Hematopoietic multipotent progenitor cell (in vitro differentiated cells): ENCODE measurements at regions not wholly inside any gene's neighbourhood (a gene's known extent, or its start where the extent isn't known, plus 50 kb on each side); places are given as distances from the start of the nearest gene placed in this dataset.
A peak's percentile ranks its signal among the peaks of the same experiment; 100 is the strongest.

ENCODE experiments used
- DNase-seq, 3 donors: peaks; one replicate each; pipeline ENCODE4 v3.0.0-alpha.2; 2011 to 2015; ENCODE audit warnings: low read depth in 2 of 3, low spot score in 2 of 3

- DNase-seq, result no peak
These were observed 361.7 kb upstream of the MYT1L start for GRCh38 chr2:2692599-2693389.

DNA sequence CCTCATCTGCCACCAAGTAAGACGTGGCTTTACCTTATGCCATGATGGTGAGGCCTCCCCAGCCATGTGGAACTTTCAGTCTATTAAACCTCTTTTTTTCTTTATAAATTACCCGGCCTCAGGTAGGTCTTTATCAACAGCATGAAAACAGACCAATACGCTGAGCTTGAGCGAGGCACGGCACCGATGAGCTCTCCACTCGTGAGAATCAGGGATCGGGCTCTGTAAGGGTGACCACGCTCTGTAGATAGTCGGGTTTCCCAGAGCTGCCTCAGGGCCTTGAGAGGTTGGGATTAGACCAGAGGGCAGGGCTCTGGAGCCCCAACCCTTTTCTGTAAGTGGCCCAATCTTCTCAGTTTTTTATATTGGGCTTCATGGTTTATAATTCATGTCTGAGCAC is 360.3 kb upstream of the MYT1L start:
- no peak for DNase-seq

DNA sequence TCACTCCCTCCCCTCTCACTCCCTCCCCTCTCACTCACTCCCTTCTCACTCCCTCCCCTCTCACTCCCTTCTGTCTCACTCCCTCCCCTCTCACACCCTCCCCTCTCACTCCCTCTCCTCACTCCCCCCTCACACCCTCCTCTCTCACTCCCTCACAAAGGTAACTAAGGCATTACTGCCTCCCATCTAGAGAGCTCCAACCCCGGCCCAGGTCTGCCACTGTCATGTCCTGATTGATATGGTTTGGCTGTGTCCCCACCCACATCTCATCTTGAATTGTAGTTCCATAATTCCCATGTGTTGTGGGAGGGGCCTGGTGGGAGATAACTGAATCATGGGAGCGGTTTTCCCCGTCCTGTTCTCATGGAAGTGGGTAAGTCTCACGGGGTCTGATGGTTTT is 359.9 kb upstream of the MYT1L start:
- DNase-seq, result no peak

GRCh38 chr2:2689306-2689705 is 358.2 kb upstream of the MYT1L start:
- no peak for DNase-seq

DNA sequence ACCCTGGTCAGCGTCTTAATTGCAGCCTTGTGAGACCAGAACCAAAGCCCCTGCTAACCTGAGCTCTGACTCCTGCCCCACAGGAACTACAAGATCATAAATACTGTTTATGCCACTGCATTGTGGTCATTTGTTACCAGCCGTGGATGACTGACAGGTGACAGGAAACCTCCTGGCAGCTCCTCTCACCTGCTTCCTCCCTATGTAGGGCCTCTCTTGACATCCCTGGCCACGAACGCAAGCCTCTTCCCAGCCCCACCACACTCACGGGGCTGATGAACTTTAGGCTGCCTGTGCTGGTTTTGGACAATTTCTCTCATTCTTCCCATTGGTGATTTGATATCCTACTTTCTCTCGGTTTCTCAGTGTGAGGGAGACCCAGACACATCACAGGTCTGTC is 357.2 kb upstream of the MYT1L start:
- DNase-seq, result no peak

DNA sequence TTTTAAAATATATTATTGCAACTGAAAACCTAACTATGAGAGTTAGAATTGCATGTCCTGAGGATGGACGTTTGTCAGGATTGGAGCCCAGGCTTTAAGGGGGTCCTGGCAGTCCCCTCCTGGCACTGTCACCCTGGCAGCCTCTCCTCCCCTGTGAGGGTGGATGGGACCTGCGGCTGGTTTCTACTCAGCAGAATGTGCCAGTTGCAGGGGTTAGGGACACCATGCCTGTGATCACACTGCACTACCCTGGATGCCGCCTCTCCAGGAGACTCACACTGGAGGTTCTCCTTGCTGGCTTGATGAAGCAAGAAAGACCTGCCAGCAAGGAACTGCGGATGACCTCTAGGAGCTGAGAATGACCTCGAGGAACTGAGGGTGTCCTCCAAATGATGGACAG is 356.7 kb upstream of the MYT1L start:
- no peak for DNase-seq

DNA sequence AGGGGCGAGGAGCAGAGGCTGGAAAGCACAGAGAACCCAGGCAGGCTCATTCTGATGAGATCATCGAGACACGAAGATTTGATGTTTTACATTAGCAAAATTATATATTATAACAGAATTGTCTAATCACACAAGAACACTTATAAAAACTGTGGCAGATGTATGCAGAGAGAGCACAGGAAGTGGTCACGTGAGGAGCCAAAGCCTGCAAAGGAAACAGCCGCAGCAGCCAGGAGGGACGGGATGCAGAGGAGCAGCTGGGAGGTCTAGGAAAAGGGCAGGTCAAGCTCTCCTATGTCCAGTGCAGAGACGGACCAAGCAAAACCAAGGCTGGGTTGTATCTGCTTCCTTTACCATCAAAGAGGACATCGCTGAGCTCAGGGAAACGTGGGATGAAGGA is 355.1 kb upstream of the MYT1L start:
- DNase-seq, result peak in 1 of 3 donors; percentile 57

DNA sequence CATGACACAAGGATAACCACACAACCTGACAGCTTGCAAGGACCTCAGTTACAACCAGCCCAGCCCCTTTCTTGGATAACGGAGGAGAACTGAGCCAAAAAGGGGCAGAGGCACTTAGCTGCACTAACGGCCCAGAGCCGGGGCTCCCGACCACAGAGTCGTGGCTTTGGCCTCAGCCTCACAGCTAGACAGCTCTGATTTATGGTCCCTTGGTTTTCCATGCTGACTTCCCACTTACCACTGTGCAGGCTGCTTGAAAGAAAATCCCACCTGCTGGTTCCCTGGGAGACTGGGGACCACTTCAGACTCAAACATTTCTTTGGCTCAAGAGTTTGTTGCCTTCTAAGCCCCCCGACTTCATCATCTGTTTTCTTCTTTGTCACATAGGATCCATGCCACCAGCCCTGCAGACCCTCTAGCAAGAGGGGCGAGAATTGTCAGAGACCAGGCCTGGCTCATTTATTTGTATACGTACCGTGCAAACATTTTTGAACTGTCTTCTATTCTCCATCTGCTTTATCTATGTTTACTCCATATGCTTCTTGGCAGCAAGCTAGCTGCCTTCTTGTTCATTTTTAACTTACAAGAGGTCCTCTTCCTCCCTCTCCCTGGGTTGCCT is 352.6 kb upstream of the MYT1L start:
- DNase-seq, result peak in 1 of 3 donors; percentile 60

DNA sequence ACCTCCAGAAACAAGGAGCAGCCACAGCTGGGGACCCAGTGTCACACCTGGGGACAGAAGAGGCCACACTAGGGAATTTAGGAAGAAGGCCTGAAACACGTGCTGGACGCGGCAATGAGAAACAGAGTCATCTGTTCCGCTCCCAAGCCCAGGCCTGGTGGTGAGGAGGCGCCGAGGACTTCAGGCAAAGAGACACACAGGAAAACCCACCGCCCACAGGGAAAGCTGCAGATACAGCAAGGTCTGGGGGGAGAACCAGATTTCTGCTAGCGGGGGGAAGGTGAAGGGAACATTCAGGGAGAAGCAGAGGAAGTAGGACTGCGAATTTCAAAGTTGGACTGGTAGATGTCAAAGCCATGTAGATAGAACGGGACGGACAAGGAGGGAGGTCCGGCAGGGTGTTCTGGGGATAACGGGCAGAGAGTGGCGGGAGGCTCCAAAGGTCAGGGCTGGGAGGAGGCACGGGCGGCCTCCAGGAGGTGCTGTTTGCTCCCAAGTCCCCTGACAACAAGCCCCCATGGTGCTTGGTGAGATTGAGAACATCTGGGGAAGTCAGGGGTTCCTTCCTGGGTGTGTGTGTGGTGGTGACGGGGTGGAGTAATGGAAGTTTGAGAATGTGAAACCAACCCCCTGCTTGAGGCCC is 351.7 kb upstream of the MYT1L start:
- no peak for DNase-seq

GRCh38 chr2:2681711-2682251 is 350.7 kb upstream of the MYT1L start:
- DNase-seq, result peak in 1 of 3 donors; percentile 52

DNA sequence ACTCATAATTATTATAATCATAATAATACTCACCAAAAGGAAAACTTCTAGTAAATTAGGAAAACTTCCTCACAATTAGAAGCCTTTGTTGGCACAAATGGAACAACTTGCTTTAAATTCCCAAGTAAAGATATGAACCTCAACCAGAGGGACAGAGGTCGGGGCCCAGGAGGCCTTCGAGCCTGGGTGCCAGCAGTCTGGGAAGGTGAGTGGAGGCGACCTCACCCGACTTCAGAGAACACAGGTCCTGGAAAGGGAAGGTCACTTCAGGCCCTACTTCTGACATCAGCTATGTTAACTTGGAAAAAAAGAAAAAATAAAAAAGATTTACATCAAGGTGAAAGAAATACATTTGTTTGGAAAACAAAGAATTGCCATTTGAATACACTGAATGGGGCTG is 350.0 kb upstream of the MYT1L start:
- DNase-seq, result no peak

- DNase-seq, result no peak
These were observed 343.8 kb upstream of the MYT1L start for GRCh38 chr2:2674831-2675230.

GRCh38 chr2:2673406-2673805 is 342.3 kb upstream of the MYT1L start:
- DNase-seq, result no peak

DNA sequence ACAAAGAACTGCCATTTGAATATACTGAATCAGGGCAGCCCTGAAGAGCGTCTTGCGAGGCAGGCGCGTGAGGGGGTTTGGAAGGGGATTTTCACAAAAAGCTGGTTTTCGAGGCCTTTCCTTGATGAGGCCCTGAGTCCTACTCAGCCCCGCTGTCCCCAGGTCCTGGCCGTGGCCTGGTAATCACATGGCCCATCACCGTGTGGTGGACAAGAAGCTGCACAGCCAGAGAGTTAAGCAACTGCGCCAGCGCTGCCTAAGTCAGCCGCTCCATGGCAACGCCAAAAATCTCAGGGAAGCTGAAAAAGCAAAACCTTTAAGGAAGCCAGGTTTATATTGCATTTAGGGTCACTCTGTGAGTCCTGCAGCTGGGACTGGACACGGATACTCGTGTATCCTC is 341.2 kb upstream of the MYT1L start:
- DNase-seq, result no peak

DNA sequence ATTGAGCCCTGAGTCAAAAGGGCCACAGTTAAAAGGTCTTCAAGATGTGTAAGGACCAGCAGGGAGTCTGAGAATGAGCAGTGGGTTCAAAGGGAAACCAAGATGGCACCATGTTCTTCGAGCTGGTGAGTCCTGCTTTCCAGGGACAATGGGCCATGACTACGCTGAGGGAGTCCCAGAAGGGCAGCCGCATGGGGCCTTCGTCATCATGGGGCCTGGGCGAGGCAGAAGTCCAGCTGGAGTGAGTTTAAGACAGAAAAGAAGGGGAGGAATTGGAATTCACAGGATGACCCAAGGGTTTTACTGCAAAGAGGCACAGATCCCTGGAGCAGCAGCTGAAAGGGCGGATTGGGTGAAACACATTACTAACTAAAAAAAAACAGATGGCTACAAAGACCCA is 340.8 kb upstream of the MYT1L start:
- no peak for DNase-seq

- no peak for DNase-seq
These were observed 338.2 kb upstream of the MYT1L start for GRCh38 chr2:2669316-2669715.

- DNase-seq, result no peak
These were observed 337.7 kb upstream of the MYT1L start for GRCh38 chr2:2668681-2669265.

- DNase-seq, result no peak
These were observed 336.6 kb upstream of the MYT1L start for GRCh38 chr2:2667690-2668089.

DNA sequence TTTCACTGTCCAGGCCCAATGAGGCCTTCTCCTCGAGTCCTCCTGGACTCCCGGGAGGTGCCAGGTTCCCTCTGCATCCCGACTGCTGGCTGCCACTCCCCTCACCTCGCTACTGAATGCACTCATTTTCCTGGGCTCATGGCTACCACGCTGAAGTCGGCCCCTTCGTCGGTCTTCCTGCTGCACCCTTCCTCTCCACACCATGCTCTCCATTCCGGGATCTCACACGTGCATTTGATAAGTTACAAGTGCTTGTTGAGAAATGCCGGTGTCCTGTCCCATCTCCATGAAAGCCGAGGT is 334.7 kb upstream of the MYT1L start:
- DNase-seq, result no peak

GRCh38 chr2:2664989-2665833 is 334.1 kb upstream of the MYT1L start:
- DNase-seq, result no peak
